ENCODE measurements at regions not wholly inside any gene's neighbourhood (a gene's known extent, or its start where the extent isn't known, plus 50 kb on each side); places are given as distances from the start of the nearest gene placed in this dataset.

- FAIRE-seq (no peak), DNase-seq (no peak), ATAC-seq (no peak)
- 58 to 64% methylated on average over 4 of the region's 4 CpGs for WGBS, 2 donors
- H3K36me3 ChIP-seq: no peaks in the 10 kb centered on the region
- H3K9me3 ChIP-seq: no peaks in the 10 kb centered on the region
- H3K4me3 ChIP-seq: no peak overlapping the region
- H3K4me1 ChIP-seq: no peaks in the 10 kb centered on the region
- TF ChIP-seq CTCF (IDR thresholded peaks at IDR 0.05): no peak
- no peak overlapping the region for H3K27ac ChIP-seq
- intact Hi-C loops (cut with DNase I): no loop called here
- H3K27me3 ChIP-seq: no peaks in the 10 kb centered on the region
These were observed 201.9 kb upstream of the SESN3 start for GRCh38 chr11:95432714-95433503.

GRCh38 chr11:95429376-95429907 lies 198.4 kb upstream of the SESN3 start:
- intact Hi-C loops (cut with DNase I): no loop called here
- FAIRE-seq (no peak), ATAC-seq (no peak), DNase-seq (no peak)
- no peaks in the 10 kb centered on the region for H3K9me3 ChIP-seq
- no peaks in the 10 kb centered on the region for H3K4me1 ChIP-seq
- 46 to 52% methylated on average over 1 of the region's 1 CpG for WGBS, 2 donors
- H3K27me3 ChIP-seq: no peaks in the 10 kb centered on the region
- H3K4me3 ChIP-seq: no peak overlapping the region
- H3K36me3 ChIP-seq: no peaks in the 10 kb centered on the region
- H3K27ac ChIP-seq: no peak overlapping the region
- TF ChIP-seq CTCF (IDR thresholded peaks at IDR 0.05): no peak

GRCh38 chr11:95426823-95427462 lies 195.9 kb upstream of the SESN3 start:
- H3K4me1 ChIP-seq: no peaks in the 10 kb centered on the region
- ATAC-seq (no peak), FAIRE-seq (no peak), DNase-seq (no peak)
- no peak overlapping the region for H3K27ac ChIP-seq
- H3K27me3 ChIP-seq: no peaks in the 10 kb centered on the region
- TF ChIP-seq CTCF (IDR thresholded peaks at IDR 0.05): no peak
- no peak overlapping the region for H3K4me3 ChIP-seq
- H3K9me3 ChIP-seq: no peaks in the 10 kb centered on the region
- H3K36me3 ChIP-seq: no peaks in the 10 kb centered on the region
- WGBS, 2 donors: 73% methylated on average over 5 of the region's 5 CpGs
- intact Hi-C loops (cut with DNase I): no loop called here

GRCh38 chr11:95419915-95420314 lies 188.9 kb upstream of the SESN3 start:
- intact Hi-C loops (cut with DNase I): no loop called here
- no peak for ATAC-seq
- Histone ChIP-seq H3K36me3 (no peaks in the 10 kb centered on the region), H3K27ac (no peak overlapping the region), H3K4me3 (no peak overlapping the region), H3K9me3 (no peaks in the 10 kb centered on the region), H3K4me1 (no peaks in the 10 kb centered on the region), H3K27me3 (no peaks in the 10 kb centered on the region)
- no peak for DNase-seq
- FAIRE-seq: no peak
- WGBS, 2 donors: 53 to 75% methylated on average over 2 of the region's 2 CpGs
- TF ChIP-seq CTCF (IDR thresholded peaks at IDR 0.05): no peak

GRCh38 chr11:95418916-95419315 lies 187.9 kb upstream of the SESN3 start:
- no peak for DNase-seq
- FAIRE-seq: no peak
- 64 to 68% methylated on average over 1 of the region's 1 CpG for WGBS, 2 donors
- Histone ChIP-seq H3K4me3 (no peak overlapping the region), H3K9me3 (no peaks in the 10 kb centered on the region), H3K36me3 (no peaks in the 10 kb centered on the region), H3K27me3 (no peaks in the 10 kb centered on the region), H3K27ac (no peak overlapping the region), H3K4me1 (no peaks in the 10 kb centered on the region)
- ATAC-seq: no peak
- TF ChIP-seq CTCF (IDR thresholded peaks at IDR 0.05): no peak
- intact Hi-C loops (cut with DNase I): no loop called here

Data from pancreas (tissue), 10 donors.